ENCODE measurements at regions not wholly inside any gene's neighbourhood (a gene's known extent, or its start where the extent isn't known, plus 50 kb on each side); places are given as distances from the start of the nearest gene placed in this dataset.

- H3K36me3 ChIP-seq (ENCODE audit: control insufficient read depth, insufficient read depth, low read length), result no peaks in the 10 kb centered on the region
- 80 to 82% methylated on average over 1 of the region's 4 CpGs for WGBS, 2 experiments (ENCODE audit: insufficient coverage in 2 of 2)
- H3K9me3 ChIP-seq (ENCODE audit: control insufficient read depth, low read length), result peaks cover 16% of the 10 kb centered on the region
- H3K4me1 ChIP-seq (ENCODE audit: control insufficient read depth, insufficient read depth, low read length, poor library complexity, severe bottlenecking), result peaks cover 17% of the 10 kb centered on the region
- H3K4me3 ChIP-seq (ENCODE audit: extremely low read depth, insufficient read depth, low read length, poor library complexity, severe bottlenecking), result no peak overlapping the region
- H3K27ac ChIP-seq (ENCODE audit: low read depth, low read length, severe bottlenecking), result no peak overlapping the region
Measured at GRCh38 chr7:121546632-121547543, 150.8 kb upstream of the FAM3C start.

DNA sequence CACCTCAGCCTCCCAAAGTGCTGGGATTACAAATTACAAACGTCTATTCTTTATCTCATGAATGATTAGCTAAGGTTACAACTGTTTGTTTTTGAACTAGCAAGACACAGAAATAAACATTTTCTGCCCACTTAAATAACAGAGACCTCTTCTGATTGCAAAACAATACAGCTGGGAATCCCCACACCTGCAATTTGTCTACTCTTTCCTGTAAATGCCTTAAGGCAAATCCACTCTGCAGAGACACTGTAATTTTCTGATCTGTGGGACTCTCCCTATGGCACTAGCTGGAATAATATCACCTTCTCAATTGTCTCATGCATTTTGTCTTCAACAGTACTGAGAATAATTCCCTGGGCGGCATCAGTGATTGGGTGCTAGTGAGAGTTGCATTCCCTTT lies 149.3 kb upstream of the FAM3C start:
- no peaks in the 10 kb centered on the region for H3K36me3 ChIP-seq (ENCODE audit: control insufficient read depth, insufficient read depth, low read length)
- H3K27ac ChIP-seq (ENCODE audit: low read depth, low read length, severe bottlenecking), result peak overlapping the region; percentile 65
- no CpG with 5 or more reads among the region's 2 CpGs for WGBS, 2 experiments (ENCODE audit: insufficient coverage in 2 of 2)

DNA sequence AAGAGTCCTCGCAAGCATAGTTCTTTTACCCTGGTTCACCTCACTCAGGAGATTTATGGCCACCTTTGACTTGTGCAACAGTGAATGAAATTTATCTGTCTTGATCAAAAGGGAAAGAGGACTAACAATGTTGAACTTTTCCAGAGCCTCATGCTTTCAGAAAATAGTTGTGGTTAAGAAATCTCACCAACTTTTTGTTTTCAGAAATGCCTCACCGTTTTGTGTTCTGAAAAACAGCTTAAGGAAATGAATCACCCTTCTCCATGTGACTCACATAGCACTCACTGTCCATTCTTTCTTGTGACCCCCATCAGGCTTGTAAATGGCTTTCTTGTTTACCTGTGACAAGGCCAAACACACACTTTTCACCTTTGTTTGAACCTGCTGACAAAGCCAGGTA lies 148.6 kb upstream of the FAM3C start:
- H3K36me3 ChIP-seq (ENCODE audit: control insufficient read depth, insufficient read depth, low read length), result no peaks in the 10 kb centered on the region
- H3K4me3 ChIP-seq (ENCODE audit: extremely low read depth, insufficient read depth, low read length, poor library complexity, severe bottlenecking), result no peak overlapping the region
- peak overlapping the region; percentile 65 for H3K27ac ChIP-seq (ENCODE audit: low read depth, low read length, severe bottlenecking)
- WGBS, 2 experiments (ENCODE audit: insufficient coverage in 2 of 2), result 0 to 33% methylated on average over 1 of the region's 2 CpGs
- peaks cover 17% of the 10 kb centered on the region for H3K4me1 ChIP-seq (ENCODE audit: control insufficient read depth, insufficient read depth, low read length, poor library complexity, severe bottlenecking)
- H3K9me3 ChIP-seq (ENCODE audit: control insufficient read depth, low read length), result peaks cover 16% of the 10 kb centered on the region

More for the DNA sequence above, 149.3 kb upstream of the FAM3C start:
- Histone ChIP-seq H3K9me3 (ENCODE audit: control insufficient read depth, low read length) (peaks cover 16% of the 10 kb centered on the region), H3K4me1 (ENCODE audit: control insufficient read depth, insufficient read depth, low read length, poor library complexity, severe bottlenecking) (peaks cover 17% of the 10 kb centered on the region), H3K4me3 (ENCODE audit: extremely low read depth, insufficient read depth, low read length, poor library complexity, severe bottlenecking) (no peak overlapping the region)

DNA sequence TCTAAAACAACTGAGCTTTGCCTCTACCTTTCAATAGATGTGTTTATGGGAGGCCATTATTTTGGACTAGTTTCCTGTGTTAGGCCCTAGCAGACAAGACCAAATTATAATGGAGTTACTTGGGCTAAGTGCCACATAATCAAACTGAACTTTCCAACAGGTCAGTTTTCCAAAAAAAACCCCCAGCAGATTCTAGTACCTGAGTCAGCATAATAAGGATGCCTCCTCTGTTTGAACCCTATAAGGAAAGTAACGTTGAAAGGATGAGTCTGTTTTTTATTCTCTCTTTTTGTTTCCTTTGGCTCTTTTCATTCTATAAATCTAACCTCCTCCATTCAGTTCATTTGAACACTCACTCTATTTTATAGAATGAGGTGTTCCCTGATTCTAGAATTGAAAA lies 148.1 kb upstream of the FAM3C start:
- Histone ChIP-seq H3K4me1 (ENCODE audit: control insufficient read depth, insufficient read depth, low read length, poor library complexity, severe bottlenecking) (peaks cover 17% of the 10 kb centered on the region), H3K9me3 (ENCODE audit: control insufficient read depth, low read length) (peaks cover 16% of the 10 kb centered on the region), H3K27ac (ENCODE audit: low read depth, low read length, severe bottlenecking) (peak overlapping the region; percentile 65), H3K4me3 (ENCODE audit: extremely low read depth, insufficient read depth, low read length, poor library complexity, severe bottlenecking) (no peak overlapping the region), H3K36me3 (ENCODE audit: control insufficient read depth, insufficient read depth, low read length) (no peaks in the 10 kb centered on the region)
- WGBS, 2 experiments (ENCODE audit: insufficient coverage in 2 of 2), result no CpG with 5 or more reads among the region's 1 CpG

DNA sequence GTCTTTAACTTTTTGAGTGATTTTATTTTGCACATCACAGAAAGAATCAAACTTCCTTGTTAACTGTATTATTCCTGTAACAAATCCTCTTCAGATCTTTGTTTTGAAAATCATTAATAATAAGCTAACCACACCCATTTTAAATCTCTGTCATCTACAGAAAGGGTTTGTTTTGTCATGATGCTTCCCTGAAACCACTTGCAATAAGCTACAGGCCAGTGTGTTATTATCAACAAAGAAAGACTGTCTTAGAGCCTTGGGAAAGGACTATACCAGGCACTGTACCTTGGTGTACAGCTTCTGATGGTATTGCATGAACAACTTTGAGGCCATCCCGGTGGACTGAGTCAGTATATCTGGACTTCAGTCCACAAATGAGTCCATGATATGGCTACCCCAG lies 145.3 kb upstream of the FAM3C start:
- no peak overlapping the region for H3K4me3 ChIP-seq (ENCODE audit: extremely low read depth, insufficient read depth, low read length, poor library complexity, severe bottlenecking)
- no peaks in the 10 kb centered on the region for H3K36me3 ChIP-seq (ENCODE audit: control insufficient read depth, insufficient read depth, low read length)
- peaks cover 9% of the 10 kb centered on the region for H3K4me1 ChIP-seq (ENCODE audit: control insufficient read depth, insufficient read depth, low read length, poor library complexity, severe bottlenecking)
- H3K9me3 ChIP-seq (ENCODE audit: control insufficient read depth, low read length), result peaks cover 14% of the 10 kb centered on the region
- 88 to 100% methylated on average over 1 of the region's 1 CpG for WGBS, 2 experiments (ENCODE audit: insufficient coverage in 2 of 2)
- no peak overlapping the region for H3K27ac ChIP-seq (ENCODE audit: low read depth, low read length, severe bottlenecking)

- no peaks in the 10 kb centered on the region for H3K36me3 ChIP-seq (ENCODE audit: control insufficient read depth, insufficient read depth, low read length)
- no CpG with 5 or more reads among the region's 1 CpG for WGBS, 2 experiments (ENCODE audit: insufficient coverage in 2 of 2)
- H3K9me3 ChIP-seq (ENCODE audit: control insufficient read depth, low read length), result peaks cover 3% of the 10 kb centered on the region
- no peak overlapping the region for H3K27ac ChIP-seq (ENCODE audit: low read depth, low read length, severe bottlenecking)
- peaks cover 8% of the 10 kb centered on the region for H3K4me1 ChIP-seq (ENCODE audit: control insufficient read depth, insufficient read depth, low read length, poor library complexity, severe bottlenecking)
- H3K4me3 ChIP-seq (ENCODE audit: extremely low read depth, insufficient read depth, low read length, poor library complexity, severe bottlenecking), result no peak overlapping the region
Measured at GRCh38 chr7:121540138-121540537, 144.0 kb upstream of the FAM3C start.

DNA sequence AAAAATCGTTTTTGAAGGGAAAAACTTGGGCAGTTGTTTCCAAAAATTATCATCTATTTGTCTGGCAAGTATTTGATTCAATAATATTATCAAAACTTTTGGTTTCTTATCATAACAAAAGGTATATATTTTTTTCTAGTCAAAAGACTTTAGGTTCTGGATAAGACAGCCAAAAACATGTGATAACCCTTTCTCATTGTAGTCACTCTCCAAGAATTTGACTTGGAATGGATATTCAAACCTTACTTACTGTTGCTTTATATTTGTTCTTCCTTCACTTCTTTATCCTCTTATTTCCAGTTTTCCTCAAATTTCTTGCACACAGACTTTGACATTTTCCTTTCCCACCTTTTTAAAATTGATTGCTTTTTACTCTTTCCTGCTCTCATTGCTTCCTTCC lies 140.9 kb upstream of the FAM3C start:
- WGBS, 2 experiments (ENCODE audit: insufficient coverage in 2 of 2), result no CpG with 5 or more reads among the region's 1 CpG
- peaks cover 4% of the 10 kb centered on the region for H3K9me3 ChIP-seq (ENCODE audit: control insufficient read depth, low read length)
- H3K4me3 ChIP-seq (ENCODE audit: extremely low read depth, insufficient read depth, low read length, poor library complexity, severe bottlenecking), result no peak overlapping the region
- no peak overlapping the region for H3K27ac ChIP-seq (ENCODE audit: low read depth, low read length, severe bottlenecking)
- no peaks in the 10 kb centered on the region for H3K36me3 ChIP-seq (ENCODE audit: control insufficient read depth, insufficient read depth, low read length)
- H3K4me1 ChIP-seq (ENCODE audit: control insufficient read depth, insufficient read depth, low read length, poor library complexity, severe bottlenecking), result no peaks in the 10 kb centered on the region

GRCh38 chr7:121531175-121532070 lies 135.3 kb upstream of the FAM3C start:
- Histone ChIP-seq H3K4me1 (ENCODE audit: control insufficient read depth, insufficient read depth, low read length, poor library complexity, severe bottlenecking) (peaks cover 24% of the 10 kb centered on the region), H3K9me3 (ENCODE audit: control insufficient read depth, low read length) (peaks cover 4% of the 10 kb centered on the region), H3K36me3 (ENCODE audit: control insufficient read depth, insufficient read depth, low read length) (no peaks in the 10 kb centered on the region), H3K27ac (ENCODE audit: low read depth, low read length, severe bottlenecking) (peak overlapping the region; percentile 92), H3K4me3 (ENCODE audit: extremely low read depth, insufficient read depth, low read length, poor library complexity, severe bottlenecking) (no peak overlapping the region)
- 89 to 93% methylated on average over 2 to 3 of the region's 10 CpGs for WGBS, 2 experiments (ENCODE audit: insufficient coverage in 2 of 2)

DNA sequence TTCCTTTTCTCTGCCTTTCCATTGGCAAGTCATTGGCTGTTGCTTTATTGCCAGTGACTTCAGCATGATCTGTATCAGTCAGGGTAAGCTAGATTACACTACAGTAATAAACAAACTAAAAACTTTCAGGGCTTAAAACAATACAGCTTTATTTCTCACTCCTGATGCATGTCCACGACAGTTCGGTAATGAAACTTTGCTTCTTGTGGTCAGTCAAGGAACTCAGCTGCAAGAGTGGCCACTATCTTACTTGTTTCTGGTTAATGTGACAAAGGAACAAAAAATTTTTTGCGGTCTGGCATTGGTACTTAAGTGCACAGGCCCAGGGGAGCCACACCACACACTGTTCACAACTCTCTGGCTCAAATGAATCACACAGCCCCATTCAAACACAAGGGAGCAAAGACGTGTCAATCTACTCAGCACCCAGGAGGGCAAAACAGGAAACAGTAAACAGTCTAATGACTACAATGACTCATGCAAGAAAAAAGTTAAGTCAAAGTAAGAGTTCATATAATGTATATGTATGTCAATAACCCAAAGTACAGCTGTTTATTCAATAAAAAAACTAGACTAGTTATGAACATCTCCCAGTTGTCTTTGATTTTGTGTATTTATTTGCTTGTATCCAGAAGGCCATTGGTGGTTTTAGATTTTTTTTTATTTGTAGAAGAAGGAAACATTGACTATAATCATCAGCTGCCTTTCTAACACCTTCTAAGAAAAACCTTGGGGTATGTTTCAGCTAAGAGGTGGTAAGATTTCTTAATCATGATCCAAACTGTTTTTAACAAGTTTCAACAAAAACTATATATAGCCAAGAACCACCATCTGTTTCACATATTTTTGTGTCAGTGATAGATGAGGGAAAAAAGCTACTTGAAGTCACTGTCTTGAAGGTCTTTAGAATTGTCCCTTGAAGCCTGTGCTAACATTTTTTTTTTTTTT lies 134.4 kb upstream of the FAM3C start:
- peaks cover 24% of the 10 kb centered on the region for H3K4me1 ChIP-seq (ENCODE audit: control insufficient read depth, insufficient read depth, low read length, poor library complexity, severe bottlenecking)
- peaks cover 4% of the 10 kb centered on the region for H3K9me3 ChIP-seq (ENCODE audit: control insufficient read depth, low read length)
- WGBS, 2 experiments (ENCODE audit: insufficient coverage in 2 of 2), result 64 to 73% methylated on average over 3 of the region's 4 CpGs
- peak overlapping the region; percentile 92 for H3K27ac ChIP-seq (ENCODE audit: low read depth, low read length, severe bottlenecking)
- no peaks in the 10 kb centered on the region for H3K36me3 ChIP-seq (ENCODE audit: control insufficient read depth, insufficient read depth, low read length)
- H3K4me3 ChIP-seq (ENCODE audit: extremely low read depth, insufficient read depth, low read length, poor library complexity, severe bottlenecking), result no peak overlapping the region

DNA sequence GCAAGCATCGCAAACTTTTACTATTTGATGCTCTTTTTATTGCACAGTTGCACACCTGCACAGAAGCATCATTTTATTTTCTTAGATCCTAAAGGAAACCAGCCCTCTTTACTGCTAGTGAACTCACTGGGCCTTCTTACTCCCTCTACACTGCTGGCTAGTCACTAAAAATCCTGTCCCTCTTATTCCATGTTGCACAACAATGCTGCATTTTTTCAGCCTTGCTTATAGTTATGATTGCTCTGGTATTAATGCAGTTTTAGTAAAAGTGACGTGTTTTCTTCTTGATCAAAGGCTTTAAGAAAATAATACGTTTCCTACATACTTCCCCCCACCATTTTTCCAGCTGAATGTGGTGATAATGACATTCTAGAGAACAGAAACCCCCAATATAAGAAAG lies 132.9 kb upstream of the FAM3C start:
- peaks cover 24% of the 10 kb centered on the region for H3K4me1 ChIP-seq (ENCODE audit: control insufficient read depth, insufficient read depth, low read length, poor library complexity, severe bottlenecking)
- H3K9me3 ChIP-seq (ENCODE audit: control insufficient read depth, low read length), result peaks cover 4% of the 10 kb centered on the region
- 100% methylated on average over 1 of the region's 3 CpGs for WGBS, 2 experiments (ENCODE audit: insufficient coverage in 2 of 2)
- no peak overlapping the region for H3K4me3 ChIP-seq (ENCODE audit: extremely low read depth, insufficient read depth, low read length, poor library complexity, severe bottlenecking)
- no peaks in the 10 kb centered on the region for H3K36me3 ChIP-seq (ENCODE audit: control insufficient read depth, insufficient read depth, low read length)
- no peak overlapping the region for H3K27ac ChIP-seq (ENCODE audit: low read depth, low read length, severe bottlenecking)

Data from mesodermal cell (in vitro differentiated cells).